ENCODE measurements at regions not wholly inside any gene's neighbourhood (a gene's known extent, or its start where the extent isn't known, plus 50 kb on each side); places are given as distances from the start of the nearest gene placed in this dataset.

GRCh38 chr1:184311580-184311979, 75.2 kb upstream of the C1orf21 start:
- TF ChIP-seq EP300 (IDR thresholded peaks at IDR 0.05) = no peak
- TF ChIP-seq CTCF (IDR thresholded peaks at IDR 0.05) = no peak
- TF ChIP-seq POLR2AphosphoS5 (IDR thresholded peaks at IDR 0.05) = no peak
- TF ChIP-seq POLR2A (IDR thresholded peaks at IDR 0.05) = no peak

Measured in upper lobe of left lung (tissue), 4 donors.